ENCODE measurements at regions not wholly inside any gene's neighbourhood (a gene's known extent, or its start where the extent isn't known, plus 50 kb on each side); places are given as distances from the start of the nearest gene placed in this dataset.

DNA sequence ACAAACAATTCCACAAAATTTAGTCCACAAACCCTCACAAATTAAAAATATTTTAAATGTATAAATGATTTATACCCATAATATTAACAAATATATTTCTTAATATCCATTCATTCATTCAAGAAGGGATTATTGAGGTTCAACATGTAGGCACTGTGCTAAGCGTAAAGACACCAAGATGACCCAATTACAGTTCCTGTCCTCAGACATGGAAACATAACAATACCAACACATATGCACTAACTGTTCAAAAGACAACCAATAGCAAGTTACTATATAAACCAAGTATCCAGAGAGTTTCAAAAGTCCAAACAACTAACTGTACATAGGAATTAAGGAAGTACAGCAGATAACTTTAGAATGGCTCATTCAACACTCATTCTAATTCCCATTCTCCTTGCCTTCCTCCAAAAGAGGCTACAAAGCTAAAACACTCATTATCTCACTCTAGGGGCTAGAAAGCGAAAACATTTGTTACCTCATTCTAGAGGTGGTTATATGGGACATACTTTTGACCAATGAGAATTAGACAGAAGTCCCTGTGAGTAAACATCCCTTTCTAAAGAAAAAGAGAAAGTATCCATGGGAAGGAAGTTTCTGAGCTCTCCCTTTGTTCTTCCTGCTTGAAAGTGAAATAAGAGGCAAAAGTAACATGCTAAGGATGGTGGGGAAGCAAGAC is 292.4 kb downstream of the ZEB2 start (continued):
- TF ChIP-seq, protein P1, sequence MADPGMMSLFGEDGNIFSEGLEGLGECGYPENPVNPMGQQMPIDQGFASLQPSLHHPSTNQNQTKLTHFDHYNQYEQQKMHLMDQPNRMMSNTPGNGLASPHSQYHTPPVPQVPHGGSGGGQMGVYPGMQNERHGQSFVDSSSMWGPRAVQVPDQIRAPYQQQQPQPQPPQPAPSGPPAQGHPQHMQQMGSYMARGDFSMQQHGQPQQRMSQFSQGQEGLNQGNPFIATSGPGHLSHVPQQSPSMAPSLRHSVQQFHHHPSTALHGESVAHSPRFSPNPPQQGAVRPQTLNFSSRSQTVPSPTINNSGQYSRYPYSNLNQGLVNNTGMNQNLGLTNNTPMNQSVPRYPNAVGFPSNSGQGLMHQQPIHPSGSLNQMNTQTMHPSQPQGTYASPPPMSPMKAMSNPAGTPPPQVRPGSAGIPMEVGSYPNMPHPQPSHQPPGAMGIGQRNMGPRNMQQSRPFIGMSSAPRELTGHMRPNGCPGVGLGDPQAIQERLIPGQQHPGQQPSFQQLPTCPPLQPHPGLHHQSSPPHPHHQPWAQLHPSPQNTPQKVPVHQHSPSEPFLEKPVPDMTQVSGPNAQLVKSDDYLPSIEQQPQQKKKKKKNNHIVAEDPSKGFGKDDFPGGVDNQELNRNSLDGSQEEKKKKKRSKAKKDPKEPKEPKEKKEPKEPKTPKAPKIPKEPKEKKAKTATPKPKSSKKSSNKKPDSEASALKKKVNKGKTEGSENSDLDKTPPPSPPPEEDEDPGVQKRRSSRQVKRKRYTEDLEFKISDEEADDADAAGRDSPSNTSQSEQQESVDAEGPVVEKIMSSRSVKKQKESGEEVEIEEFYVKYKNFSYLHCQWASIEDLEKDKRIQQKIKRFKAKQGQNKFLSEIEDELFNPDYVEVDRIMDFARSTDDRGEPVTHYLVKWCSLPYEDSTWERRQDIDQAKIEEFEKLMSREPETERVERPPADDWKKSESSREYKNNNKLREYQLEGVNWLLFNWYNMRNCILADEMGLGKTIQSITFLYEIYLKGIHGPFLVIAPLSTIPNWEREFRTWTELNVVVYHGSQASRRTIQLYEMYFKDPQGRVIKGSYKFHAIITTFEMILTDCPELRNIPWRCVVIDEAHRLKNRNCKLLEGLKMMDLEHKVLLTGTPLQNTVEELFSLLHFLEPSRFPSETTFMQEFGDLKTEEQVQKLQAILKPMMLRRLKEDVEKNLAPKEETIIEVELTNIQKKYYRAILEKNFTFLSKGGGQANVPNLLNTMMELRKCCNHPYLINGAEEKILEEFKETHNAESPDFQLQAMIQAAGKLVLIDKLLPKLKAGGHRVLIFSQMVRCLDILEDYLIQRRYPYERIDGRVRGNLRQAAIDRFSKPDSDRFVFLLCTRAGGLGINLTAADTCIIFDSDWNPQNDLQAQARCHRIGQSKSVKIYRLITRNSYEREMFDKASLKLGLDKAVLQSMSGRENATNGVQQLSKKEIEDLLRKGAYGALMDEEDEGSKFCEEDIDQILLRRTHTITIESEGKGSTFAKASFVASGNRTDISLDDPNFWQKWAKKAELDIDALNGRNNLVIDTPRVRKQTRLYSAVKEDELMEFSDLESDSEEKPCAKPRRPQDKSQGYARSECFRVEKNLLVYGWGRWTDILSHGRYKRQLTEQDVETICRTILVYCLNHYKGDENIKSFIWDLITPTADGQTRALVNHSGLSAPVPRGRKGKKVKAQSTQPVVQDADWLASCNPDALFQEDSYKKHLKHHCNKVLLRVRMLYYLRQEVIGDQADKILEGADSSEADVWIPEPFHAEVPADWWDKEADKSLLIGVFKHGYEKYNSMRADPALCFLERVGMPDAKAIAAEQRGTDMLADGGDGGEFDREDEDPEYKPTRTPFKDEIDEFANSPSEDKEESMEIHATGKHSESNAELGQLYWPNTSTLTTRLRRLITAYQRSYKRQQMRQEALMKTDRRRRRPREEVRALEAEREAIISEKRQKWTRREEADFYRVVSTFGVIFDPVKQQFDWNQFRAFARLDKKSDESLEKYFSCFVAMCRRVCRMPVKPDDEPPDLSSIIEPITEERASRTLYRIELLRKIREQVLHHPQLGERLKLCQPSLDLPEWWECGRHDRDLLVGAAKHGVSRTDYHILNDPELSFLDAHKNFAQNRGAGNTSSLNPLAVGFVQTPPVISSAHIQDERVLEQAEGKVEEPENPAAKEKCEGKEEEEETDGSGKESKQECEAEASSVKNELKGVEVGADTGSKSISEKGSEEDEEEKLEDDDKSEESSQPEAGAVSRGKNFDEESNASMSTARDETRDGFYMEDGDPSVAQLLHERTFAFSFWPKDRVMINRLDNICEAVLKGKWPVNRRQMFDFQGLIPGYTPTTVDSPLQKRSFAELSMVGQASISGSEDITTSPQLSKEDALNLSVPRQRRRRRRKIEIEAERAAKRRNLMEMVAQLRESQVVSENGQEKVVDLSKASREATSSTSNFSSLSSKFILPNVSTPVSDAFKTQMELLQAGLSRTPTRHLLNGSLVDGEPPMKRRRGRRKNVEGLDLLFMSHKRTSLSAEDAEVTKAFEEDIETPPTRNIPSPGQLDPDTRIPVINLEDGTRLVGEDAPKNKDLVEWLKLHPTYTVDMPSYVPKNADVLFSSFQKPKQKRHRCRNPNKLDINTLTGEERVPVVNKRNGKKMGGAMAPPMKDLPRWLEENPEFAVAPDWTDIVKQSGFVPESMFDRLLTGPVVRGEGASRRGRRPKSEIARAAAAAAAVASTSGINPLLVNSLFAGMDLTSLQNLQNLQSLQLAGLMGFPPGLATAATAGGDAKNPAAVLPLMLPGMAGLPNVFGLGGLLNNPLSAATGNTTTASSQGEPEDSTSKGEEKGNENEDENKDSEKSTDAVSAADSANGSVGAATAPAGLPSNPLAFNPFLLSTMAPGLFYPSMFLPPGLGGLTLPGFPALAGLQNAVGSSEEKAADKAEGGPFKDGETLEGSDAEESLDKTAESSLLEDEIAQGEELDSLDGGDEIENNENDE (IDR thresholded peaks at IDR 0.05; ENCODE audit: low read depth, low read length) = no peak
- TF ChIP-seq, protein P2, sequence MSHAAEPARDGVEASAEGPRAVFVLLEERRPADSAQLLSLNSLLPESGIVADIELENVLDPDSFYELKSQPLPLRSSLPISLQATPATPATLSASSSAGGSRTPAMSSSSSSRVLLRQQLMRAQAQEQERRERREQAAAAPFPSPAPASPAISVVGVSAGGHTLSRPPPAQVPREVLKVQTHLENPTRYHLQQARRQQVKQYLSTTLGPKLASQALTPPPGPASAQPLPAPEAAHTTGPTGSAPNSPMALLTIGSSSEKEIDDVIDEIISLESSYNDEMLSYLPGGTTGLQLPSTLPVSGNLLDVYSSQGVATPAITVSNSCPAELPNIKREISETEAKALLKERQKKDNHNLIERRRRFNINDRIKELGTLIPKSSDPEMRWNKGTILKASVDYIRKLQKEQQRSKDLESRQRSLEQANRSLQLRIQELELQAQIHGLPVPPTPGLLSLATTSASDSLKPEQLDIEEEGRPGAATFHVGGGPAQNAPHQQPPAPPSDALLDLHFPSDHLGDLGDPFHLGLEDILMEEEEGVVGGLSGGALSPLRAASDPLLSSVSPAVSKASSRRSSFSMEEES (CRISPR knock-in tag; IDR thresholded peaks at IDR 0.05) = no peak
- TF ChIP-seq ZNF77 (CRISPR knock-in tag; IDR thresholded peaks at IDR 0.05) (no peak), ZNF140 (CRISPR knock-in tag; IDR thresholded peaks at IDR 0.05) (no peak)
- TF ChIP-seq, protein P3, sequence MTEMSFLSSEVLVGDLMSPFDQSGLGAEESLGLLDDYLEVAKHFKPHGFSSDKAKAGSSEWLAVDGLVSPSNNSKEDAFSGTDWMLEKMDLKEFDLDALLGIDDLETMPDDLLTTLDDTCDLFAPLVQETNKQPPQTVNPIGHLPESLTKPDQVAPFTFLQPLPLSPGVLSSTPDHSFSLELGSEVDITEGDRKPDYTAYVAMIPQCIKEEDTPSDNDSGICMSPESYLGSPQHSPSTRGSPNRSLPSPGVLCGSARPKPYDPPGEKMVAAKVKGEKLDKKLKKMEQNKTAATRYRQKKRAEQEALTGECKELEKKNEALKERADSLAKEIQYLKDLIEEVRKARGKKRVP (CRISPR knock-in tag; IDR thresholded peaks at IDR 0.05) = no peak
